ENCODE measurements at regions not wholly inside any gene's neighbourhood (a gene's known extent, or its start where the extent isn't known, plus 50 kb on each side); places are given as distances from the start of the nearest gene placed in this dataset.

- TF ChIP-seq, protein P1, sequence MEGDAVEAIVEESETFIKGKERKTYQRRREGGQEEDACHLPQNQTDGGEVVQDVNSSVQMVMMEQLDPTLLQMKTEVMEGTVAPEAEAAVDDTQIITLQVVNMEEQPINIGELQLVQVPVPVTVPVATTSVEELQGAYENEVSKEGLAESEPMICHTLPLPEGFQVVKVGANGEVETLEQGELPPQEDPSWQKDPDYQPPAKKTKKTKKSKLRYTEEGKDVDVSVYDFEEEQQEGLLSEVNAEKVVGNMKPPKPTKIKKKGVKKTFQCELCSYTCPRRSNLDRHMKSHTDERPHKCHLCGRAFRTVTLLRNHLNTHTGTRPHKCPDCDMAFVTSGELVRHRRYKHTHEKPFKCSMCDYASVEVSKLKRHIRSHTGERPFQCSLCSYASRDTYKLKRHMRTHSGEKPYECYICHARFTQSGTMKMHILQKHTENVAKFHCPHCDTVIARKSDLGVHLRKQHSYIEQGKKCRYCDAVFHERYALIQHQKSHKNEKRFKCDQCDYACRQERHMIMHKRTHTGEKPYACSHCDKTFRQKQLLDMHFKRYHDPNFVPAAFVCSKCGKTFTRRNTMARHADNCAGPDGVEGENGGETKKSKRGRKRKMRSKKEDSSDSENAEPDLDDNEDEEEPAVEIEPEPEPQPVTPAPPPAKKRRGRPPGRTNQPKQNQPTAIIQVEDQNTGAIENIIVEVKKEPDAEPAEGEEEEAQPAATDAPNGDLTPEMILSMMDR (IDR thresholded peaks at IDR 0.05) = no peak
- DNase-seq (ENCODE audit: low spot score) = no peak
- no peak for ATAC-seq (ENCODE audit: low FRiP score)
These were observed 94.7 kb upstream of the FOXN2 start for GRCh38 chr2:48219555-48220436.

DNA sequence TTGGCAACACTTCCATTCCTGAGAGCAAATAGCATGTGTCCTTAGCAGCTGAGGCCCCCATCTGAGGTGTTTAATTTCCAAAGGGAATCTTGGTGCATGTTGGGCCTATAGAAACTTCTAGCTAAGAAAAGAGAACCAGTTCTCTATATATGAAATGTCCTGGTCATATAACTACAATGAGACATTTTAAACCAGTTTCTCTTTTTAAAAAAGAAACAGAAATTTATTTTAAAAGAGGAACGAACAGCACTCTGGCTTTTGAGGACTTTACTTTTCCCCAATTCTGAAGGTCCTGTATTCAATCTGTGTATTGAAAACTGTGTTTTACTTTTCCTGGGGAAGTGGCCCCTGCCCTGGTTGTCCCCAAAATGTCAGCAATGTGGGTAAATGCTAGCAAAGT, 94.0 kb upstream of the FOXN2 start:
- TF ChIP-seq, protein P1 (IDR thresholded peaks at IDR 0.05) = no peak
- ATAC-seq (ENCODE audit: low FRiP score) = no peak
- no peak for DNase-seq (ENCODE audit: low spot score)

DNA sequence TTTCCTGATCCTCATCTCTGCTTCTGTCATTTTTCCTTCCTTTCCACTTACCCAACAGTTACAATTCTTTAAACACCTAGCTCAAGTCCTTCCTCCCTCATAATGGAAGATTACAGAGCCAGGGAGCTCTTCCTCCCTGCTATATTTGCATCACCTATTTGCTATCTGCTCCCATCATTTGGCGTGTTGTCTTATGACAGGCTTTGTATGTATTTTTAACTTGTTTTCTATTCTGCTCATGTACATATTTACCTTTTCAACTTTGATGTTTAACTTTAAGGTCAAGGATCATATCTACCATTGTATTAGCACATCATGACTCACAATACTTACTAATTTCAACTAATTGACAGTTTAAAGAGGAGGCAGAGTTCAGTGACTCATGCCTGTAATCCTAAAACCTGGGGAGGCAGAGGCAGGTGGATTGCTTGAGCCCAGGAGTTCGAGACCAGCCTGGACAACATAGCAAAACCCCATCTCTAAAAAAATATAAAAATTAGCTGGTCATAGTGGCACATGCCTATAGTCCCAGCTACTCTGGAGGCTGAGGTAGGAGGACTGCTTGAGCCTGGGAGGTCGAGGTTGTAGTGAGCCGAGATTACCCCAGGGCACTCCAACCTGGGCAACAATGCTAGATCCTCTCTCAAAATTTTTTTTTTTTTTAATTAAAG, 92.5 kb upstream of the FOXN2 start:
- TF ChIP-seq, protein P1 (IDR thresholded peaks at IDR 0.05) = no peak
- DNase-seq (ENCODE audit: low spot score) = no peak

GRCh38 chr2:48227617-48228344, 86.7 kb upstream of the FOXN2 start:
- DNase-seq (ENCODE audit: low spot score) = no peak
- TF ChIP-seq, protein P1 (IDR thresholded peaks at IDR 0.05) = no peak
- no peak for ATAC-seq (ENCODE audit: low FRiP score)

More for the DNA sequence above, 92.5 kb upstream of the FOXN2 start:
- no peak for ATAC-seq (ENCODE audit: low FRiP score)

DNA sequence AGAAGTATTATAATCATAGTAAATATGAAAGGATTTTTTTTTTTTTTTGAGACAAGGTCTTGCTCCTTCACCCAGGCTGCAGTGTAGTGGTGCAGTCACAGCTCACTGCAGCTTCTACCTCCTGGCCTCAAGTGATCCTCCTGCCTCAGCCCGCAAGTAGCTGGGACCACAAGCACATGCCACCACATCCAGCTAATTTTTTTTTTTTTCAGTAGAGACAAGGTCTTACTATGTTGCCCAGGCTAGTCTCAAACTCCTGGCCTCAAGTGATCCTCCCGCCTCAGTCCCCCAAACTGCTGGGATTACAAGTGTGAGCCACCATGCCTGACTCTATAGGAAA, 86.2 kb upstream of the FOXN2 start:
- DNase-seq (ENCODE audit: low spot score) (no peak), ATAC-seq (ENCODE audit: low FRiP score) (no peak)
- TF ChIP-seq, protein P1 (IDR thresholded peaks at IDR 0.05) = no peak

GRCh38 chr2:48229063-48229462, 85.4 kb upstream of the FOXN2 start:
- TF ChIP-seq, protein P1 (IDR thresholded peaks at IDR 0.05) = no peak
- ATAC-seq (ENCODE audit: low FRiP score) (no peak), DNase-seq (ENCODE audit: low spot score) (no peak)

Data from omental fat pad (tissue), 3 donors.